ENCODE measurements at regions not wholly inside any gene's neighbourhood (a gene's known extent, or its start where the extent isn't known, plus 50 kb on each side); places are given as distances from the start of the nearest gene placed in this dataset.

DNA sequence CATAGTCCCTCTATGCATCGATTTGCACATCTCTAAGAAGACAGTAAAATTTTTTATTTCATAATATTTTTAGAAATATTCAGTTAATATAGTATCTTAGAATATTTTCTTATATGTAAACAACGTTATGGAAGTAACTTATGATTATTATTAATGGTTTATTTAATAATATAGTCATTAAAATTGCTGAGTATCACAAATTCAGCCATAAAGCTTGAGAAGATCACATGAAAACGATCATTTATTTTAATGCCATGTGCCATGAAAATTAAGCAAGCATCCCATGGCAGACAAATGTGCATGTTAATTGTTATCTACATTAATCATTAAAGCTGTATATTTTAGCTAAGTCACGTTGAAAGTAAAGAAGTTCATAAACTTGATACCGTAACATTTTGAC is 907.1 kb downstream of the KCNT2 start:
- Histone ChIP-seq H3K4me3 (replicated peaks in 1 of 3; ENCODE audit: insufficient read depth in 1 of 3, low read depth in 1 of 3, low read length in 3 of 3) (no peak overlapping the region), H3K4me2 (ENCODE audit: insufficient read depth, low read length) (no peak overlapping the region), H2AFZ (ENCODE audit: low read depth, low read length) (no peak overlapping the region), H3K9me3 (replicated peaks; ENCODE audit: control insufficient read depth, insufficient read depth, low read length) (no peaks in the 10 kb centered on the region), H3K27me3 (ENCODE audit: control insufficient read depth in 2 of 2, insufficient read depth in 2 of 2, low read length in 2 of 2) (no peaks in the 10 kb centered on the region), H4K20me1 (replicated peaks; ENCODE audit: control insufficient read depth, extremely low read depth, insufficient read depth, low read length) (no peaks in the 10 kb centered on the region), H3K36me3 (ENCODE audit: control insufficient read depth in 2 of 2, extremely low read depth in 1 of 2, insufficient read depth in 2 of 2, low read length in 2 of 2) (no peaks in the 10 kb centered on the region), H3K9me1 (replicated peaks; ENCODE audit: control insufficient read depth, extremely low read depth, insufficient read depth, low read length) (no peaks in the 10 kb centered on the region), H3K27ac (ENCODE audit: insufficient read depth, low read depth, low read length) (no peak overlapping the region), H3K9ac (replicated peaks; ENCODE audit: extremely low read depth, insufficient read depth, low read length) (no peak overlapping the region), H3K4me1 (ENCODE audit: control insufficient read depth, extremely low read depth, insufficient read depth, low read length) (no peaks in the 10 kb centered on the region), H3K79me2 (ENCODE audit: control insufficient read depth, insufficient read depth, low read length) (no peaks in the 10 kb centered on the region)
- DNase-seq (ENCODE audit: low read depth, low spot score): no peak
- TF ChIP-seq JUN (IDR thresholded peaks at IDR 0.05; ENCODE audit: borderline replicate concordance, insufficient read depth, insufficient read length, low read depth): no peak
- ChIA-PET POLR2A (no interaction called here), CTCF (no interaction called here)
- FAIRE-seq: no peak
- dilution Hi-C loops (cut with MboI; ENCODE audit: extremely low pct_ligation_motif_present, low sequenced_read_pairs) (no loop called here), intact Hi-C loops (cut with micrococcal nuclease) (no loop called here)
- no TSS peak for BruUV-seq (replicated peaks)

- Histone ChIP-seq H3K79me2 (ENCODE audit: control insufficient read depth, insufficient read depth, low read length) (no peaks in the 10 kb centered on the region), H3K27ac (ENCODE audit: insufficient read depth, low read depth, low read length) (no peak overlapping the region), H3K9ac (replicated peaks; ENCODE audit: extremely low read depth, insufficient read depth, low read length) (no peak overlapping the region), H3K4me1 (ENCODE audit: control insufficient read depth, extremely low read depth, insufficient read depth, low read length) (no peaks in the 10 kb centered on the region), H3K9me1 (replicated peaks; ENCODE audit: control insufficient read depth, extremely low read depth, insufficient read depth, low read length) (no peaks in the 10 kb centered on the region), H3K27me3 (ENCODE audit: control insufficient read depth in 2 of 2, insufficient read depth in 2 of 2, low read length in 2 of 2) (no peaks in the 10 kb centered on the region), H3K4me2 (ENCODE audit: insufficient read depth, low read length) (no peak overlapping the region), H3K4me3 (replicated peaks in 1 of 3; ENCODE audit: insufficient read depth in 1 of 3, low read depth in 1 of 3, low read length in 3 of 3) (no peak overlapping the region), H4K20me1 (replicated peaks; ENCODE audit: control insufficient read depth, extremely low read depth, insufficient read depth, low read length) (no peaks in the 10 kb centered on the region), H3K36me3 (ENCODE audit: control insufficient read depth in 2 of 2, extremely low read depth in 1 of 2, insufficient read depth in 2 of 2, low read length in 2 of 2) (no peaks in the 10 kb centered on the region), H3K9me3 (replicated peaks; ENCODE audit: control insufficient read depth, insufficient read depth, low read length) (no peaks in the 10 kb centered on the region), H2AFZ (ENCODE audit: low read depth, low read length) (no peak overlapping the region)
- POLR2A ChIA-PET: no interaction called here
- TF ChIP-seq, protein P1, sequence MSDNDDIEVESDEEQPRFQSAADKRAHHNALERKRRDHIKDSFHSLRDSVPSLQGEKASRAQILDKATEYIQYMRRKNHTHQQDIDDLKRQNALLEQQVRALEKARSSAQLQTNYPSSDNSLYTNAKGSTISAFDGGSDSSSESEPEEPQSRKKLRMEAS (IDR thresholded peaks at IDR 0.05; ENCODE audit: insufficient read depth, insufficient read length): no peak
- TF ChIP-seq GATA2 (IDR thresholded peaks at IDR 0.05; ENCODE audit: insufficient read depth, insufficient read length, low read depth, low read length) (no peak), POLR2A (IDR thresholded peaks at IDR 0.05; ENCODE audit: low read depth, low read length) (no peak), POLR2AphosphoS5 (IDR thresholded peaks at IDR 0.05; ENCODE audit: insufficient read depth, low read depth, low read length) (no peak), MYC (IDR thresholded peaks at IDR 0.05; ENCODE audit: low read depth, low read length) (no peak), JUN (IDR thresholded peaks at IDR 0.05; ENCODE audit: borderline replicate concordance, insufficient read depth, insufficient read length, low read depth) (no peak), FOS (IDR thresholded peaks at IDR 0.05; ENCODE audit: borderline replicate concordance, insufficient read depth, low read length) (no peak), EZH2 (IDR thresholded peaks at IDR 0.05; ENCODE audit: borderline replicate concordance, low read depth, low read length, severe bottlenecking) (no peak)
- TF ChIP-seq, protein P2, sequence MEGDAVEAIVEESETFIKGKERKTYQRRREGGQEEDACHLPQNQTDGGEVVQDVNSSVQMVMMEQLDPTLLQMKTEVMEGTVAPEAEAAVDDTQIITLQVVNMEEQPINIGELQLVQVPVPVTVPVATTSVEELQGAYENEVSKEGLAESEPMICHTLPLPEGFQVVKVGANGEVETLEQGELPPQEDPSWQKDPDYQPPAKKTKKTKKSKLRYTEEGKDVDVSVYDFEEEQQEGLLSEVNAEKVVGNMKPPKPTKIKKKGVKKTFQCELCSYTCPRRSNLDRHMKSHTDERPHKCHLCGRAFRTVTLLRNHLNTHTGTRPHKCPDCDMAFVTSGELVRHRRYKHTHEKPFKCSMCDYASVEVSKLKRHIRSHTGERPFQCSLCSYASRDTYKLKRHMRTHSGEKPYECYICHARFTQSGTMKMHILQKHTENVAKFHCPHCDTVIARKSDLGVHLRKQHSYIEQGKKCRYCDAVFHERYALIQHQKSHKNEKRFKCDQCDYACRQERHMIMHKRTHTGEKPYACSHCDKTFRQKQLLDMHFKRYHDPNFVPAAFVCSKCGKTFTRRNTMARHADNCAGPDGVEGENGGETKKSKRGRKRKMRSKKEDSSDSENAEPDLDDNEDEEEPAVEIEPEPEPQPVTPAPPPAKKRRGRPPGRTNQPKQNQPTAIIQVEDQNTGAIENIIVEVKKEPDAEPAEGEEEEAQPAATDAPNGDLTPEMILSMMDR (IDR thresholded peaks at IDR 0.05; ENCODE audit: extremely low read depth in 1 of 2, insufficient read depth in 1 of 2, low read depth in 1 of 2, low read length in 2 of 2): no peak
- FAIRE-seq: no peak
- dilution Hi-C loops (cut with MboI; ENCODE audit: extremely low pct_ligation_motif_present, low sequenced_read_pairs) (no loop called here), intact Hi-C loops (cut with micrococcal nuclease) (no loop called here)
- BruUV-seq (replicated peaks): no TSS peak
- no peak for DNase-seq (ENCODE audit: low read depth, low spot score)
- CTCF ChIA-PET: interaction anchor here (0.5 kb wide), 1 partner anchor 99 kb away, joined by 3 read pairs; no protein-coding TSS in a partner anchor
Observed at GRCh38 chr1:195697130-195697529, 911.1 kb downstream of the KCNT2 start.
